SK-MEL-5 (cell line): ENCODE measurements at regions not wholly inside any gene's neighbourhood (a gene's known extent, or its start where the extent isn't known, plus 50 kb on each side); places are given as distances from the start of the nearest gene placed in this dataset.

Source experiments
- DNase-seq: peaks from one replicate; pipeline ENCODE4 v3.0.0-alpha.2; 2016; ENCODE audit warnings: low read depth, low spot score
- in situ Hi-C: cut with HindIII; loops from 2 replicates; pipeline ENCODE4 v1.10.0; 2016; ENCODE audit warnings: low sequenced_read_pairs, high pct_unique_total_duplicates, low pct_unique_long_range_greater_than_20kb

GRCh38 chr3:117567906-117568305 lies 858.3 kb downstream of the TUSC7 start:
- no peak for DNase-seq
- in situ Hi-C loops, result no loop called here

- in situ Hi-C loops, result no loop called here
- DNase-seq, result no peak
Measured at GRCh38 chr3:117572786-117573185, 863.2 kb downstream of the TUSC7 start.

- in situ Hi-C loops, result no loop called here
Measured at GRCh38 chr3:117580806-117581205, 871.2 kb downstream of the TUSC7 start.

GRCh38 chr3:117586161-117586560 lies 876.6 kb downstream of the TUSC7 start:
- DNase-seq, result no peak
- in situ Hi-C loops, result no loop called here

More at GRCh38 chr3:117580806-117581205, 871.2 kb downstream of the TUSC7 start:
- DNase-seq, result no peak

DNA sequence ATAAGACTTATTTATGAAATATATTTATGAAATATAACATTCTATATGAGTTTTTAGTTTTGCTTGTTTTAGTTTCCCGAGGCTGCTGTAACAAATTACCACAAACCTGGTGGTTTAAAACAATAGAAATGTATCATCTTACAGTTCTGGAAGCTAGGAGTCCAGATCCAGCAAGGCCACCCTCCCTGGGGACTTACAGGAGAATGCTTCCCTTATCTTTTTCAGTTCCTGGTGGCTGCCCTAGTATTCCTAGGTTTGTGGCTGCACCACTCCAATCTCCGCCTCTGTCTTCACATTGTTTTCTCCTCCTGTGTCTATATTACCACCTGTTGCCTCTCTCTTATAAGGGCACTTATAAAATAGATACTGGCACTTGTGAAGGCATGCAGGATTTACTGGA lies 877.8 kb downstream of the TUSC7 start:
- in situ Hi-C loops, result no loop called here

DNA sequence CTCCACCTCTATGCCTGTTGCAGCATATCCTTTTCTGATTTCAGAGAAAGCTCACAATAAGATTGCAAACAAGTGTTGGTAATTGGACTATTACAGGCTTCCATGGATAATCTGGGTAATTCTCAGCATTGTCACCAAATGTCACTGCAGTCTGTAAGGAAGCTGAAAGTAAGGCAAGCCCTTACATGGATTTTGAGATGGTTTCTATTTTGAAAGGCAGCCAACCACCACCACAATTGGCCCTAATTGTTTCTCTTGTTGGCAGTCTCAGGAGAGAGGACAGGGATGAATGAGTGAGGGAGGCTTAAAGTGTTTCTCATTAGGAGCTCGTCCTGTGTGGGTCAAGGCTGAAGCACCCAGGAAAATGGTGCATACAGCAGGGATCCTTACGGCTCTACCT lies 879.9 kb downstream of the TUSC7 start:
- DNase-seq, result no peak
- in situ Hi-C loops, result no loop called here

More for the DNA sequence above, 877.8 kb downstream of the TUSC7 start:
- DNase-seq, result no peak

DNA sequence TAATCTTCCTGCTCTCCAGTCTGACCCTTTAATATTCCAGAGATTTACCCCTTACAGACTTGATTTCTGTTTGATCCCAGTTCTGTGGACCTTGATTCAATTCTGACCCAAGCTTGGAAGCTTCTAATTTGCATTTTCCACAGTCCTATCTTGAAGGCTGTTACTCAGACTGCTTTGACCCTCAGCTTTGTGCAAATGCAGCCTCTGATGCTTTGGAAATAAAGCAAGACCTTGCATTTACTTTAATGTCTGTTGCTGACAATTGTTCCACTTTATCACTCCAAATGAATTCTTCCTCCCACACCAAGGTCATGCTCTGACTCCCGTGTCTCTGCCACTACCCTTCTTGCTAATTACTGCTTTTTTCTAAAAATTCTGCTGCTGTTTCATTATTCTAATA lies 886.0 kb downstream of the TUSC7 start:
- in situ Hi-C loops, result no loop called here

DNA sequence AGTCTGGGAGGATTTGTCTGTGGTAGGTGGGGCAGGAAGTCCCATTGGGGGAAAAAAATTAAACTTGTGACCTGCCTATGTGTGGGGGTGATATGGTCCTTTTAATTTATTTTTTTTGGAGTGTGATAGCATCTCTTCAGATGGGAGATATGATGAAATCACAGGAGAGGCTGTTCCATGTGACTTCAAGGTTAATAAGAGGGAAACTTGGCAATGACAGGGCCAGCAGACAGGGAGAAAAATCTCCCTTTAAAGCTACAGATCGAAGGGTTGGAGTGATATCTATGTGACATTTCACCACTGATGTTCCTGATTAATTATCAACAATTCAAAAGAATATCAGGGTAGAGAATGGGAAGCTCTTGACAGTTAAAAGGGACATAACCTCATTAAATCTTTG lies 886.9 kb downstream of the TUSC7 start:
- in situ Hi-C loops, result no loop called here
- no peak for DNase-seq

More for the DNA sequence above, 886.0 kb downstream of the TUSC7 start:
- no peak for DNase-seq

DNA sequence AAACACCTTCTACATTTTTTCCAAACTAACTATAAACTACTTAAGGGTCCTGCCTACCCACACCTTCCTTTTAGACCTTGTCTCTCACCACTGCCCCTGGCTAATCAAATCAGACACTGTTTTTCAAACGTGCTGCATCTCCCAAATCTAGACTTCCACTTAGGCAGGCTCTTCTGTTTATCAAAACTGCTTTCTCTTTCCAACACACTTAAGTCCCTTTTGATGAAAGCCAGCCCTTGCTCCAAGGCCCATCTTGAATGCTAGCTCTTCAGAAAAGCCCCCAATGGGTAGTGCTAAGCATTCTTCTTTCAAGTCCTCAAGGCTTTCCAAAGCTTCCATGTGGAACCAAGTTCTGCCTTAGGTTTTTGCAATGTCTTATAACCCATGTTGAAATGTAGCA lies 888.3 kb downstream of the TUSC7 start:
- no peak for DNase-seq
- in situ Hi-C loops, result no loop called here

- in situ Hi-C loops, result no loop called here
Measured at GRCh38 chr3:117600112-117600511, 890.5 kb downstream of the TUSC7 start.

GRCh38 chr3:117600666-117601065 lies 891.1 kb downstream of the TUSC7 start:
- no peak for DNase-seq
- in situ Hi-C loops, result no loop called here

More at GRCh38 chr3:117600112-117600511, 890.5 kb downstream of the TUSC7 start:
- DNase-seq, result no peak

GRCh38 chr3:117602058-117602644 lies 892.6 kb downstream of the TUSC7 start:
- in situ Hi-C loops, result no loop called here
- DNase-seq, result no peak

DNA sequence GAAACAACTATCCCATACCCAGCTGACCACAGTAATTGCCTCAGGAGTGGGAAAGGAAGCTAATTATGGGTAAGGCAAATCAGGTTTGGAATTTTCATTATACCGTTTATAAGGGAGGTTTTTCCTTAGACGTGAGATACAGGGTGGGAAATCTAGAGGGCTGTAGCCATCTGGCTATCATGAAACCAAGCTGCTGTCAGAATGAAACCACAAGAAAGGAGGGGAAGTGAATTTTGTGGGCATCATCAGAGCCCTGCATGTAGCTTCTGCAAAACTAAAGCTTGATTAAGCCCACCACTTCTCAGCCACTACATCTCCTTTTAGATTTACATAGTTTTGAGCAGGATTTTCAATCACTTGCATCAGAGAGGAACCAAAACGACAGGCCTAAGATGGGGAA lies 893.5 kb downstream of the TUSC7 start:
- DNase-seq, result no peak
- in situ Hi-C loops, result no loop called here

- DNase-seq, result no peak
- in situ Hi-C loops, result no loop called here
Measured at GRCh38 chr3:117606866-117607265, 897.3 kb downstream of the TUSC7 start.

- in situ Hi-C loops, result no loop called here
- DNase-seq, result no peak
Measured at GRCh38 chr3:117609330-117609729, 899.8 kb downstream of the TUSC7 start.

- no peak for DNase-seq
- in situ Hi-C loops, result no loop called here
Measured at GRCh38 chr3:117610156-117610555, 900.6 kb downstream of the TUSC7 start.

DNA sequence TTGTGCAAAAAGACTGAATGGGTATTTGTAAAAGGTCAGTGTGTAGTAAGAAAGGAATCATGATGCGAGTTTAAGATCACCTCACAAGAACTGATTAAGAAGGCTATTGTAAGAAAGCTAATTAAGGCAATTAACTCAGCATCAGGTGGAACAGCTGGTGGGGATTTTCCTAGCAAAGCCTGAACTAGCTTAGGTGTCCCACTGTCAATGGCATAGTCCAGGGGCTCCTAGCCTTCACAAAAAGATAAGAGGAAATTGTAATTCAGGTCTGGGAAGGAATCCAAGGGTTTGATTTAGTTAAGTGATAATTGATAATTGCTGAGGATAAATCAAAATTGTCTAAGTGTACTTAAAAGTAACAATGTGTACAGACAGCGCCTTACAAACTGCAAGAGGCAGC lies 901.6 kb downstream of the TUSC7 start:
- no peak for DNase-seq
- in situ Hi-C loops, result no loop called here

- in situ Hi-C loops, result no loop called here
- DNase-seq, result peak; percentile 2
Measured at GRCh38 chr3:117616227-117616626, 906.6 kb downstream of the TUSC7 start.

DNA sequence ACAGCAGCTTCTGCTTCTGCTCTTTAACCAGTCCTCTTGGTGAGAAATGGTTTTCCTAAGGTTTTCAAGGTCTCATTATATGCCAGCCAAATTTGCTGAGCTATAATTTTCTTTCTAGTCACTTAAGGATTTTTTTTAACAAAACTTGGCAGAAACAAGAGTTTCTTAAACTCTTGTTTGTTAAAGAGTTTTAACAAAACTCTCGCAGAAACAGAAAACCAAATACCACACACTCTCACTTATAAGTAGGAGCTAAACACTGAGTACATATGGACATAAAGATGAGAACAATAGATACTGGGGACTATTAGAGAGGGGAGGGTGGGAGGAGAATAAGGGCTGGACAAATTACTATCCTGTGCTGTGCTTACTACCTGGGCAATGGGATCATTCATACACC lies 908.3 kb downstream of the TUSC7 start:
- DNase-seq, result no peak
- in situ Hi-C loops, result no loop called here

DNA sequence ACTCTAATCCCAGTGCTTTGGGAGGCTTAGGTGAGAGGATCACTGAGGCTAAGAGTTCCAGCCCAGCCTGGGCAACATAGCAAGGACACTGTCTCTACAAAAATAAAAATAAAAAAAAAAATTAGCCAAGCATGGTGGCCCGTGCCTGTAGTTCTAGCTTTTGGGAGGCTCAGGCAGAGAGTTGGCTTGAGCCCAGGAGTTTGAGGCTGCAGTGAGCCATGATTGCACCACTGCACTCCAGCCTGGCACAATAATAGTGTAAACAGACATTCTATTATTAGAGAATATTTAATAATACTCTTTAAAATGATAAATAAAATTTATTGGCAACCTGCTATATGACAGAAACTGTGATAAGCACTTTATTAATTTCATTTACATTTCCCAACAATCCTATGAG lies 908.9 kb downstream of the TUSC7 start:
- in situ Hi-C loops, result no loop called here
- no peak for DNase-seq
